ENCODE measurements at regions not wholly inside any gene's neighbourhood (a gene's known extent, or its start where the extent isn't known, plus 50 kb on each side); places are given as distances from the start of the nearest gene placed in this dataset.

DNA sequence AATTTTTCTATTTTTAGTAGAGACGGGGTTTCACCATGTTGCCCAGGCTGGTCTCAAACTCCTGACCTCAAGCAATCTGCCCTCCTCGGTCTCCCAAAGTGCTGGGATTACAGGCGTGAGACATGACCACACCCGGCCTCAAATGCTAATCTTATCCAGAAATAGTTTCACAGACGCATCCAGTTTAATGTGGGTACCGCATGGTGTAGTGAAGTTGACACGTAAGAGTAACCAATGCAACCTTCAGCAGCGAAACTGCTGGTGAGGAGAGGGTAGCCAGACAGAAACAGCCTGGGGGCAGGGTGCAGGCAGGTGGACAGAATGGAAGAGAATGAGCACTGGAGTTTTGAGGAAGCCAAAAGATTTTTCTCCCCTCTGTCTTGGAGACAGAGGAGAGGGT, 63.5 kb upstream of the FAM180A start:
- TF ChIP-seq, protein P1, sequence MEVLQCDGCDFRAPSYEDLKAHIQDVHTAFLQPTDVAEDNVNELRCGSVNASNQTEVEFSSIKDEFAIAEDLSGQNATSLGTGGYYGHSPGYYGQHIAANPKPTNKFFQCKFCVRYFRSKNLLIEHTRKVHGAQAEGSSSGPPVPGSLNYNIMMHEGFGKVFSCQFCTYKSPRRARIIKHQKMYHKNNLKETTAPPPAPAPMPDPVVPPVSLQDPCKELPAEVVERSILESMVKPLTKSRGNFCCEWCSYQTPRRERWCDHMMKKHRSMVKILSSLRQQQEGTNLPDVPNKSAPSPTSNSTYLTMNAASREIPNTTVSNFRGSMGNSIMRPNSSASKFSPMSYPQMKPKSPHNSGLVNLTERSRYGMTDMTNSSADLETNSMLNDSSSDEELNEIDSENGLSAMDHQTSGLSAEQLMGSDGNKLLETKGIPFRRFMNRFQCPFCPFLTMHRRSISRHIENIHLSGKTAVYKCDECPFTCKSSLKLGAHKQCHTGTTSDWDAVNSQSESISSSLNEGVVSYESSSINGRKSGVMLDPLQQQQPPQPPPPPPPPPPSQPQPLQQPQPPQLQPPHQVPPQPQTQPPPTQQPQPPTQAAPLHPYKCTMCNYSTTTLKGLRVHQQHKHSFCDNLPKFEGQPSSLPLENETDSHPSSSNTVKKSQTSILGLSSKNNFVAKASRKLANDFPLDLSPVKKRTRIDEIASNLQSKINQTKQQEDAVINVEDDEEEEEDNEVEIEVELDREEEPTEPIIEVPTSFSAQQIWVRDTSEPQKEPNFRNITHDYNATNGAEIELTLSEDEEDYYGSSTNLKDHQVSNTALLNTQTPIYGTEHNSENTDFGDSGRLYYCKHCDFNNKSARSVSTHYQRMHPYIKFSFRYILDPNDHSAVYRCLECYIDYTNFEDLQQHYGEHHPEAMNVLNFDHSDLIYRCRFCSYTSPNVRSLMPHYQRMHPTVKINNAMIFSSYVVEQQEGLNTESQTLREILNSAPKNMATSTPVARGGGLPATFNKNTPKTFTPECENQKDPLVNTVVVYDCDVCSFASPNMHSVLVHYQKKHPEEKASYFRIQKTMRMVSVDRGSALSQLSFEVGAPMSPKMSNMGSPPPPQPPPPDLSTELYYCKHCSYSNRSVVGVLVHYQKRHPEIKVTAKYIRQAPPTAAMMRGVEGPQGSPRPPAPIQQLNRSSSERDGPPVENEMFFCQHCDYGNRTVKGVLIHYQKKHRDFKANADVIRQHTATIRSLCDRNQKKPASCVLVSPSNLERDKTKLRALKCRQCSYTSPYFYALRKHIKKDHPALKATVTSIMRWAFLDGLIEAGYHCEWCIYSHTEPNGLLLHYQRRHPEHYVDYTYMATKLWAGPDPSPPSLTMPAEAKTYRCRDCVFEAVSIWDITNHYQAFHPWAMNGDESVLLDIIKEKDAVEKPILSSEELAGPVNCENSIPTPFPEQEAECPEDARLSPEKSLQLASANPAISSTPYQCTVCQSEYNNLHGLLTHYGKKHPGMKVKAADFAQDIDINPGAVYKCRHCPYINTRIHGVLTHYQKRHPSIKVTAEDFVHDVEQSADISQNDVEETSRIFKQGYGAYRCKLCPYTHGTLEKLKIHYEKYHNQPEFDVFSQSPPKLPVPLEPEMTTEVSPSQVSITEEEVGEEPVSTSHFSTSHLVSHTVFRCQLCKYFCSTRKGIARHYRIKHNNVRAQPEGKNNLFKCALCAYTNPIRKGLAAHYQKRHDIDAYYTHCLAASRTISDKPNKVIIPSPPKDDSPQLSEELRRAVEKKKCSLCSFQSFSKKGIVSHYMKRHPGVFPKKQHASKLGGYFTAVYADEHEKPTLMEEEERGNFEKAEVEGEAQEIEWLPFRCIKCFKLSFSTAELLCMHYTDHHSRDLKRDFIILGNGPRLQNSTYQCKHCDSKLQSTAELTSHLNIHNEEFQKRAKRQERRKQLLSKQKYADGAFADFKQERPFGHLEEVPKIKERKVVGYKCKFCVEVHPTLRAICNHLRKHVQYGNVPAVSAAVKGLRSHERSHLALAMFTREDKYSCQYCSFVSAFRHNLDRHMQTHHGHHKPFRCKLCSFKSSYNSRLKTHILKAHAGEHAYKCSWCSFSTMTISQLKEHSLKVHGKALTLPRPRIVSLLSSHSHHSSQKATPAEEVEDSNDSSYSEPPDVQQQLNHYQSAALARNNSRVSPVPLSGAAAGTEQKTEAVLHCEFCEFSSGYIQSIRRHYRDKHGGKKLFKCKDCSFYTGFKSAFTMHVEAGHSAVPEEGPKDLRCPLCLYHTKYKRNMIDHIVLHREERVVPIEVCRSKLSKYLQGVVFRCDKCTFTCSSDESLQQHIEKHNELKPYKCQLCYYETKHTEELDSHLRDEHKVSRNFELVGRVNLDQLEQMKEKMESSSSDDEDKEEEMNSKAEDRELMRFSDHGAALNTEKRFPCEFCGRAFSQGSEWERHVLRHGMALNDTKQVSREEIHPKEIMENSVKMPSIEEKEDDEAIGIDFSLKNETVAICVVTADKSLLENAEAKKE (CRISPR knock-in tag; IDR thresholded peaks at IDR 0.05): no peak
- TF ChIP-seq EZH2 (IDR thresholded peaks at IDR 0.05; ENCODE audit: low read depth, unreplicated experiment) (no peak), POLR2AphosphoS5 (IDR thresholded peaks at IDR 0.05; ENCODE audit: low read depth) (no peak), CREB1 (CRISPR knock-in tag; IDR thresholded peaks at IDR 0.05; ENCODE audit: low read depth) (no peak), ZNF331 (CRISPR knock-in tag; IDR thresholded peaks at IDR 0.05; ENCODE audit: low read depth) (no peak)

DNA sequence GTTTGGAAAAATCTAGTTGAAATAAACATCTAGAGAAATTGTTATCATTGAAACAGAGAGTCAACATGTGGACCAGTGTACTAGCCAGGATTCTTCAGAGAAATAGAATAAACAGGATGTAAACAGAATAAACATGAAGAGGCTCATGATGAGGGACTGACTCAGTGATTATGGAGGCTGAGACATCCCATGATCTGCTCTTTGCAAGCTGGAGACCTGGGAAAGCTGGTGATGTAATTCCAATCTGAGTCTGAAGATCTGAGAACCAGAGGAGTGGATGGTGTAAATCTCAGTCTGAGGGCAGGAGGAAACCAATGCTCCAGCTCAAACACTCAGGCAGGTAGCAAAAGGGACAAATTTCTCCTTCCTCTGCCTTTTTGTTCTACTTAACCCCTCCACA, 62.9 kb upstream of the FAM180A start:
- no peak overlapping the region for H3K27ac ChIP-seq (ENCODE audit: low read depth)

More for the DNA sequence above, 63.5 kb upstream of the FAM180A start:
- no peak overlapping the region for H3K4me3 ChIP-seq
- H3K4me1 ChIP-seq (ENCODE audit: insufficient read depth): no peaks in the 10 kb centered on the region
- peaks cover 6% of the 10 kb centered on the region for H3K27me3 Mint-ChIP-seq (ENCODE audit: insufficient read depth, low read depth, poor library complexity)
- no peaks in the 10 kb centered on the region for H3K36me3 Mint-ChIP-seq (ENCODE audit: low read depth)
- no peak overlapping the region for H3K4me2 ChIP-seq
- H3K27ac ChIP-seq (ENCODE audit: low read depth): no peak overlapping the region
- H3K27ac Mint-ChIP-seq: no peak overlapping the region
- DNase-seq (ENCODE audit: low spot score) (no peak), ATAC-seq (no peak)
- H3K4me1 Mint-ChIP-seq: no peaks in the 10 kb centered on the region; the same call in 2 of the 3 replicates
- H2AFZ ChIP-seq: no peak overlapping the region
- H3K9me3 Mint-ChIP-seq: no peaks in the 10 kb centered on the region
- no peaks in the 10 kb centered on the region for H3K79me2 ChIP-seq (replicated peaks; ENCODE audit: insufficient read depth)
- no peaks in the 10 kb centered on the region for H4K20me1 ChIP-seq (replicated peaks; ENCODE audit: insufficient read depth)
- no peaks in the 10 kb centered on the region for H3F3A ChIP-seq (replicated peaks; ENCODE audit: low read depth)
- no peaks in the 10 kb centered on the region for H3K36me3 ChIP-seq (ENCODE audit: insufficient read depth)
- no peaks in the 10 kb centered on the region for H3K9me2 ChIP-seq (ENCODE audit: insufficient read depth)
- no peak overlapping the region for H3K4me3 Mint-ChIP-seq
- H3K27me3 ChIP-seq (ENCODE audit: insufficient read depth): no peaks in the 10 kb centered on the region

More for the DNA sequence above, 62.9 kb upstream of the FAM180A start:
- no peaks in the 10 kb centered on the region for H3F3A ChIP-seq (replicated peaks; ENCODE audit: low read depth)
- TF ChIP-seq ZNF114 (CRISPR knock-in tag; IDR thresholded peaks at IDR 0.05) (no peak), JUNB (IDR thresholded peaks at IDR 0.05; ENCODE audit: unreplicated experiment) (no peak), EZH2 (IDR thresholded peaks at IDR 0.05; ENCODE audit: low read depth, unreplicated experiment) (no peak)
- TF ChIP-seq, protein P2, sequence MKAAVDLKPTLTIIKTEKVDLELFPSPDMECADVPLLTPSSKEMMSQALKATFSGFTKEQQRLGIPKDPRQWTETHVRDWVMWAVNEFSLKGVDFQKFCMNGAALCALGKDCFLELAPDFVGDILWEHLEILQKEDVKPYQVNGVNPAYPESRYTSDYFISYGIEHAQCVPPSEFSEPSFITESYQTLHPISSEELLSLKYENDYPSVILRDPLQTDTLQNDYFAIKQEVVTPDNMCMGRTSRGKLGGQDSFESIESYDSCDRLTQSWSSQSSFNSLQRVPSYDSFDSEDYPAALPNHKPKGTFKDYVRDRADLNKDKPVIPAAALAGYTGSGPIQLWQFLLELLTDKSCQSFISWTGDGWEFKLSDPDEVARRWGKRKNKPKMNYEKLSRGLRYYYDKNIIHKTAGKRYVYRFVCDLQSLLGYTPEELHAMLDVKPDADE (IDR thresholded peaks at IDR 0.05): no peak
- Mint-ChIP-seq H3K27me3 (ENCODE audit: insufficient read depth, low read depth, poor library complexity) (peaks cover 6% of the 10 kb centered on the region), H3K9me3 (no peaks in the 10 kb centered on the region), H3K36me3 (ENCODE audit: low read depth) (no peaks in the 10 kb centered on the region), H3K27ac (no peak overlapping the region), H3K4me3 (no peak overlapping the region), H3K4me1 (no peaks in the 10 kb centered on the region; the same call in 2 of the 3 replicates)
- no peaks in the 10 kb centered on the region for H3K27me3 ChIP-seq (ENCODE audit: insufficient read depth)
- no peaks in the 10 kb centered on the region for H4K20me1 ChIP-seq (replicated peaks; ENCODE audit: insufficient read depth)
- no peak overlapping the region for H3K4me3 ChIP-seq
- no peak overlapping the region; the same call in 1 of the 2 replicates for H2AFZ ChIP-seq
- DNase-seq (ENCODE audit: low spot score) (no peak), ATAC-seq (no peak)
- H3K4me2 ChIP-seq: no peak overlapping the region
- no peaks in the 10 kb centered on the region for H3K4me1 ChIP-seq (ENCODE audit: insufficient read depth)
- H3K9me2 ChIP-seq (ENCODE audit: insufficient read depth): no peaks in the 10 kb centered on the region
- no peaks in the 10 kb centered on the region for H3K79me2 ChIP-seq (replicated peaks; ENCODE audit: insufficient read depth)
- no peaks in the 10 kb centered on the region for H3K36me3 ChIP-seq (ENCODE audit: insufficient read depth)

Data from GM23338 (cell line).